Tibial artery (tissue), 4 donors: ENCODE measurements at regions not wholly inside any gene's neighbourhood (a gene's known extent, or its start where the extent isn't known, plus 50 kb on each side); places are given as distances from the start of the nearest gene placed in this dataset.

Experiments used
- DNase-seq, 2 donors: peaks; one replicate each; pipeline ENCODE4 v3.0.0-alpha.2; 2019
- H3K27ac ChIP-seq, 2 donors: fragments of 200-600 bp; sonication (generic) in 1 of 2; 1 replicate in 1 of 2; 2 replicates in 1 of 2; pipeline ENCODE4 v1.5.1; 2018 to 2019; ENCODE audit warnings: mild to moderate bottlenecking in 1 of 2
- H3K27me3 ChIP-seq, 2 donors: fragments of 200-600 bp; sonication (generic) in 1 of 2; one replicate each; pipeline versions ENCODE4 v1.5.1 to v1.6.0; 2016 to 2019
- H3K36me3 ChIP-seq, 3 donors: fragments of 200-600 bp; sonication (generic) in 2 of 3; one replicate each; pipeline ENCODE4 v1.5.1; 2016 to 2019; ENCODE audit warnings: mild to moderate bottlenecking in 2 of 3
- H3K4me1 ChIP-seq, 4 donors: fragments of 200-600 bp; sonication (generic) in 2 of 4; 1 replicate in 3 of 4; 2 replicates in 1 of 4; pipeline ENCODE4 v1.5.1; 2016 to 2019
- H3K4me3 ChIP-seq, 2 donors: fragments of 200-600 bp; sonication (generic) in 1 of 2; 1 replicate in 1 of 2; 2 replicates in 1 of 2; pipeline ENCODE4 v1.5.1; 2018 to 2019; ENCODE audit warnings: mild to moderate bottlenecking in 2 of 2
- H3K9me3 ChIP-seq, 3 donors: fragments of 200-600 bp; sonication (generic) in 1 of 3; one replicate each; pipeline ENCODE4 v1.5.1; 2016 to 2019
- CTCF ChIP-seq, 2 experiments: fragments of 200-600 bp in 1 of 2; fragments of 450-650 bp in 1 of 2; IDR thresholded peaks; one replicate each; pipeline ENCODE4 v1.5.1; 2017 to 2019; ENCODE audit warnings: antibody characterized with exemption in 2 of 2, mild to moderate bottlenecking in 1 of 2, moderate library complexity in 1 of 2
- intact Hi-C: fragments of 100-400 bp; cut with DNase I; formaldehyde crosslinking; loops from one replicate; pipeline ENCODE4 v1.15.0; 2023; ENCODE audit warnings: low total_unique reads

GRCh38 chr3:70640481-70640880 is 328.0 kb upstream of the MDFIC2 start:
- no peak for DNase-seq
- Histone ChIP-seq H3K9me3 (peaks cover 0 to 9% (median 0%) of the 10 kb centered on the region in 3 donors), H3K27me3 (no peaks in the 10 kb centered on the region), H3K27ac (no peak overlapping the region), H3K4me1 (no peaks in the 10 kb centered on the region), H3K36me3 (no peaks in the 10 kb centered on the region), H3K4me3 (no peak overlapping the region)
- TF ChIP-seq CTCF (IDR thresholded peaks at IDR 0.05), result no peak
- intact Hi-C loops, result no loop called here

GRCh38 chr3:70635301-70635700 is 322.9 kb upstream of the MDFIC2 start:
- H3K36me3 ChIP-seq, result no peaks in the 10 kb centered on the region
- no peak overlapping the region for H3K27ac ChIP-seq
- intact Hi-C loops, result no loop called here
- H3K27me3 ChIP-seq, result no peaks in the 10 kb centered on the region
- no peak for TF ChIP-seq CTCF (IDR thresholded peaks at IDR 0.05)
- no peak for DNase-seq
- H3K4me1 ChIP-seq, result no peaks in the 10 kb centered on the region
- H3K4me3 ChIP-seq, result no peak overlapping the region
- H3K9me3 ChIP-seq, result peaks cover 0 to 9% (median 0%) of the 10 kb centered on the region in 3 donors

- H3K36me3 ChIP-seq, result no peaks in the 10 kb centered on the region
- DNase-seq, result no peak
- H3K4me1 ChIP-seq, result no peaks in the 10 kb centered on the region
- no peaks in the 10 kb centered on the region for H3K27me3 ChIP-seq
- H3K4me3 ChIP-seq, result no peak overlapping the region
- no peak overlapping the region for H3K27ac ChIP-seq
- H3K9me3 ChIP-seq, result no peaks in the 10 kb centered on the region
- no peak for TF ChIP-seq CTCF (IDR thresholded peaks at IDR 0.05)
- intact Hi-C loops, result no loop called here
Measured at GRCh38 chr3:70631716-70632307, 319.4 kb upstream of the MDFIC2 start.

- Histone ChIP-seq H3K9me3 (no peaks in the 10 kb centered on the region), H3K4me1 (no peaks in the 10 kb centered on the region), H3K4me3 (no peak overlapping the region), H3K27me3 (peaks cover 0 to 2% of the 10 kb centered on the region in 2 donors), H3K36me3 (no peaks in the 10 kb centered on the region), H3K27ac (no peak overlapping the region)
- no peak for TF ChIP-seq CTCF (IDR thresholded peaks at IDR 0.05)
- no peak for DNase-seq
- intact Hi-C loops, result no loop called here
Measured at GRCh38 chr3:70621451-70621850, 309.0 kb upstream of the MDFIC2 start.

- H3K4me1 ChIP-seq, result no peaks in the 10 kb centered on the region
- TF ChIP-seq CTCF (IDR thresholded peaks at IDR 0.05), result no peak
- intact Hi-C loops, result no loop called here
- H3K4me3 ChIP-seq, result no peak overlapping the region
- peaks cover 0 to 2% of the 10 kb centered on the region in 2 donors for H3K27me3 ChIP-seq
- H3K9me3 ChIP-seq, result no peaks in the 10 kb centered on the region
- H3K36me3 ChIP-seq, result no peaks in the 10 kb centered on the region
- no peak overlapping the region for H3K27ac ChIP-seq
- no peak for DNase-seq
Measured at GRCh38 chr3:70620956-70621355, 308.5 kb upstream of the MDFIC2 start.

GRCh38 chr3:70620367-70620766 is 307.9 kb upstream of the MDFIC2 start:
- Histone ChIP-seq H3K9me3 (no peaks in the 10 kb centered on the region), H3K27ac (no peak overlapping the region), H3K27me3 (peaks cover 0 to 2% of the 10 kb centered on the region in 2 donors), H3K4me3 (no peak overlapping the region), H3K4me1 (no peaks in the 10 kb centered on the region), H3K36me3 (no peaks in the 10 kb centered on the region)
- no peak for TF ChIP-seq CTCF (IDR thresholded peaks at IDR 0.05)
- intact Hi-C loops, result no loop called here
- no peak for DNase-seq
